Osteocyte (in vitro differentiated cells): ENCODE measurements at regions not wholly inside any gene's neighbourhood (a gene's known extent, or its start where the extent isn't known, plus 50 kb on each side); places are given as distances from the start of the nearest gene placed in this dataset.

Experiments
- DNase-seq: peaks from one replicate; pipeline ENCODE4 v3.0.0; 2021; ENCODE audit warnings: mixed read lengths; ENCODE audit not compliant: unreplicated experiment; ENCODE audit errors: extremely low spot score
- H3K27ac Mint-ChIP-seq: one replicate; pipeline ENCODE4 v1.8.0; 2021; ENCODE audit warnings: mild to moderate bottlenecking, mixed read lengths; ENCODE audit not compliant: unreplicated experiment
- H3K27me3 Mint-ChIP-seq: one replicate; pipeline ENCODE4 v1.8.0; 2021; ENCODE audit warnings: mixed read lengths; ENCODE audit not compliant: unreplicated experiment
- H3K36me3 Mint-ChIP-seq: one replicate; pipeline ENCODE4 v1.8.0; 2021; ENCODE audit warnings: mixed read lengths; ENCODE audit not compliant: unreplicated experiment
- H3K4me1 Mint-ChIP-seq: one replicate; pipeline ENCODE4 v1.8.0; 2021; ENCODE audit warnings: mixed read lengths; ENCODE audit not compliant: unreplicated experiment
- H3K4me3 Mint-ChIP-seq: one replicate; pipeline ENCODE4 v1.8.0; 2021; ENCODE audit warnings: mild to moderate bottlenecking, moderate library complexity, mixed read lengths; ENCODE audit not compliant: unreplicated experiment
- H3K9me3 Mint-ChIP-seq: one replicate; pipeline ENCODE4 v1.8.0; 2021; ENCODE audit warnings: mixed read lengths; ENCODE audit not compliant: unreplicated experiment
- CTCF ChIP-seq: fragments of 200-600 bp; sonication (generic); IDR thresholded peaks from 2 replicates; pipeline ENCODE4 v1.5.0; 2021; ENCODE audit warnings: antibody characterized with exemption, mild to moderate bottlenecking, moderate library complexity

- Mint-ChIP-seq H3K36me3 (no peaks in the 10 kb centered on the region), H3K27me3 (no peaks in the 10 kb centered on the region), H3K4me3 (no peak overlapping the region), H3K4me1 (peaks cover 13% of the 10 kb centered on the region), H3K9me3 (no peaks in the 10 kb centered on the region), H3K27ac (no peak overlapping the region)
- DNase-seq = no peak
- no peak for TF ChIP-seq CTCF
These were observed 110.2 kb downstream of the KLF5 start for GRCh38 chr13:73168953-73169401.

- DNase-seq = no peak
- H3K4me3 Mint-ChIP-seq = no peak overlapping the region
- no peaks in the 10 kb centered on the region for H3K27me3 Mint-ChIP-seq
- no peaks in the 10 kb centered on the region for H3K9me3 Mint-ChIP-seq
- peaks cover 13% of the 10 kb centered on the region for H3K4me1 Mint-ChIP-seq
- no peaks in the 10 kb centered on the region for H3K36me3 Mint-ChIP-seq
- H3K27ac Mint-ChIP-seq = no peak overlapping the region
- TF ChIP-seq CTCF = no peak
These were observed 109.6 kb downstream of the KLF5 start for GRCh38 chr13:73168226-73168952.

- H3K4me3 Mint-ChIP-seq = no peak overlapping the region
- peaks cover 11% of the 10 kb centered on the region for H3K4me1 Mint-ChIP-seq
- no peak for TF ChIP-seq CTCF
- no peaks in the 10 kb centered on the region for H3K27me3 Mint-ChIP-seq
- H3K36me3 Mint-ChIP-seq = no peaks in the 10 kb centered on the region
- no peak overlapping the region for H3K27ac Mint-ChIP-seq
- no peak for DNase-seq
- H3K9me3 Mint-ChIP-seq = no peaks in the 10 kb centered on the region
These were observed 108.4 kb downstream of the KLF5 start for GRCh38 chr13:73167028-73167820.

GRCh38 chr13:73166204-73166603, 107.4 kb downstream of the KLF5 start:
- no peak for TF ChIP-seq CTCF
- no peak overlapping the region for H3K27ac Mint-ChIP-seq
- no peak overlapping the region for H3K4me3 Mint-ChIP-seq
- H3K27me3 Mint-ChIP-seq = no peaks in the 10 kb centered on the region
- DNase-seq = no peak
- no peaks in the 10 kb centered on the region for H3K9me3 Mint-ChIP-seq
- no peaks in the 10 kb centered on the region for H3K36me3 Mint-ChIP-seq
- H3K4me1 Mint-ChIP-seq = peaks cover 8% of the 10 kb centered on the region
